CD4-positive, alpha-beta T cell treated with Interferon gamma for 1 hour (primary cell): ENCODE measurements at regions not wholly inside any gene's neighbourhood (a gene's known extent, or its start where the extent isn't known, plus 50 kb on each side); places are given as distances from the start of the nearest gene placed in this dataset.
"Not testable (repeated sequence)": the region's sequence is repeated elsewhere in the genome, so short reads cannot be mapped to it uniquely, and the experiment has no call there.

Source experiments
- DNase-seq: peaks from one replicate; pipeline ENCODE4 v3.0.0-alpha.2; 2020

GRCh38 chr1:200496937-200497336, 87.1 kb upstream of the ZNF281 start:
- DNase-seq, result no peak

- no peak for DNase-seq
These were observed 86.1 kb upstream of the ZNF281 start for GRCh38 chr1:200495901-200496300.

GRCh38 chr1:200493344-200493743, 83.5 kb upstream of the ZNF281 start:
- DNase-seq, result no peak

- DNase-seq, result no peak
These were observed 81.3 kb upstream of the ZNF281 start for GRCh38 chr1:200491103-200491502.

GRCh38 chr1:200490183-200490582, 80.3 kb upstream of the ZNF281 start:
- no peak for DNase-seq

- DNase-seq, result peak; percentile 4
These were observed 78.7 kb upstream of the ZNF281 start for GRCh38 chr1:200488375-200489165.

- DNase-seq, result no peak
These were observed 77.8 kb upstream of the ZNF281 start for GRCh38 chr1:200487650-200488049.

GRCh38 chr1:200486634-200487033, 76.8 kb upstream of the ZNF281 start:
- no peak for DNase-seq

GRCh38 chr1:200484438-200484946, 74.7 kb upstream of the ZNF281 start:
- not testable (repeated sequence) for DNase-seq

- DNase-seq, result no peak
These were observed 73.8 kb upstream of the ZNF281 start for GRCh38 chr1:200483491-200484143.

GRCh38 chr1:200480964-200481363, 71.1 kb upstream of the ZNF281 start:
- DNase-seq, result no peak

GRCh38 chr1:200479816-200480215, 70.0 kb upstream of the ZNF281 start:
- DNase-seq, result no peak

GRCh38 chr1:200478945-200479558, 69.2 kb upstream of the ZNF281 start:
- no peak for DNase-seq

GRCh38 chr1:200478239-200478623, 68.4 kb upstream of the ZNF281 start:
- no peak for DNase-seq

GRCh38 chr1:200474633-200475032, 64.8 kb upstream of the ZNF281 start:
- DNase-seq, result no peak

GRCh38 chr1:200473698-200474371, 64.0 kb upstream of the ZNF281 start:
- DNase-seq, result no peak

- no peak for DNase-seq
These were observed 61.9 kb upstream of the ZNF281 start for GRCh38 chr1:200471739-200472138.

GRCh38 chr1:200468264-200469001, 58.6 kb upstream of the ZNF281 start:
- DNase-seq, result no peak

GRCh38 chr1:200464784-200465400, 55.1 kb upstream of the ZNF281 start:
- no peak for DNase-seq
